NCI-H2107 (cell line): ENCODE measurements at regions not wholly inside any gene's neighbourhood (a gene's known extent, or its start where the extent isn't known, plus 50 kb on each side); places are given as distances from the start of the nearest gene placed in this dataset.

ENCODE experiments used
- DNase-seq: peaks from one replicate; lab custom pipeline; 2025; lab: John Stamatoyannopoulos, UW

DNA sequence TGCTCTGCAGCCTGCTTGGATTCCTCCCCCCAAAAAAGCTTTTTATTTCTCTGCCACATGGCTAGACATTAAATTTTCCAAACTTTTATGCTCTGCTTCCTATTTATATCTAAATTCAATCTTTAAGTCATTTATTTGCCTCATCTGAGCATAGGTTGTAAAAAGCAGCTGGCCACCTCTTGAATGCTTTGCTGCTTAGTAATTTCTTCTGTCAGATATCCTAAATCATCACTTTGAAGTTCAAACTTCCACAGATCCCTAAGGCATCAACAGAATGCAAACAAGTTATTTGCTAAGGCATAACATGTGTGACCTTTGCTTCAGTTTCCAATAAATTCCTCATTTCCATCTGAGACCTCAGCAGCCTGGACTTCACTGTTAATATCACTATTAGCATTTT, 209.6 kb downstream of the FSCB start:
- no peak for DNase-seq

GRCh38 chr14:44291366-44291915, 215.6 kb downstream of the FSCB start:
- DNase-seq, result no peak

DNA sequence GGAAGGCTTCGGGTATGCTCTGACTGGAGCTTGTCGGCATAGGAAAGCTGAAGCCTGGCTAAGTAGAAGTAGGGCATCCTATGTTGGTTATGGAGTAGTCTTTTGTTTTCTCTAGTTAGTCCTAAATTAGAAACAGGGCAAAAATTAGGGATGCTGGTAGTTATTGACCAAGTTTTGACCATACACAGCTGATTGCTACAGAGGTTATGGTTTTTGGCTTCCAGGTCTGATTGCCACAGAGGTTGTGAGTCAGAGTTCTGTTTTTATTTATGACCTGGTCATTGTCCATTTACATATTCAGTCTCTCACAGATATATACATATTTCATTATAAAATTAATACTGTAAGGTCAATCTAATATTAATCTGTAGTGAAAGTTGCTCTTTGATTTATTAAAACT, 219.2 kb downstream of the FSCB start:
- no peak for DNase-seq

DNA sequence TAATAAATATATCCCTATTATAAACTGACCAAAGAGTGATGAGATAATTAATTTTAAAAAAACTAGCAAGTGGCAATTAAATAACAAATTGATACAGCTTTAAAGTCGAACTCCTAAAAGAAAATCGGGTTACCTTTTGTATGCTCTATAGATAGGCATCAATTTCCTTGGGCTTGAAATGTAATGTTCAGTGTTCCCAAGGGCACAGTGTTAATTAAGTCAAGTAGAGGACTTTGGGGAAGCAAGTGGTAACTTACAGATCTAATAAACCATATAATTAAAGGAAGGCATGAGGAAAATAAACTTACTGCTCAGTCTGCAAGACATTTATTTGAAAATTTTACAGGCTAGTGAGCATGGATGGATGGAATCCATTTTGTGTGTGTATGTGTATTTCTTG, 220.9 kb downstream of the FSCB start:
- DNase-seq, result no peak

GRCh38 chr14:44283836-44284235, 223.2 kb downstream of the FSCB start:
- DNase-seq, result no peak

GRCh38 chr14:44279357-44279756, 227.7 kb downstream of the FSCB start:
- no peak for DNase-seq

DNA sequence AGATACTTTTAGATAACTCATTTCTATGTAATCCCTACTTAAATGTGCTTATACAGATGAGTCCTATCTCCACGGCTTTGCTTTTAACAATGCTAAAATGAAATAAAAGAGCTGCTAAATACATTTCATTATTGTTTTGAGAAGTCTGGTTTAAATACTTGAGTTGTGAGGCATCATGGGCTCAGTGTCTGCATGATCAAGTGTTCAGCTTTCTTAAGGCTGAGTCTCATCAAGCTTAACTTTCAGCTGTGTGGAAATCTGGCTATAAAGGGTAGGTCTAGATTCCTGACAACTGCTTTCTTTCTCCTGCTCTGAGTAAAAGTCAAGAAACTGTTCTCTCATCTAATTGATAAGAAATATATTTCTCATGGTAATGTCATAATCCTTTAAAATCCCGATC, 235.4 kb downstream of the FSCB start:
- DNase-seq, result no peak

DNA sequence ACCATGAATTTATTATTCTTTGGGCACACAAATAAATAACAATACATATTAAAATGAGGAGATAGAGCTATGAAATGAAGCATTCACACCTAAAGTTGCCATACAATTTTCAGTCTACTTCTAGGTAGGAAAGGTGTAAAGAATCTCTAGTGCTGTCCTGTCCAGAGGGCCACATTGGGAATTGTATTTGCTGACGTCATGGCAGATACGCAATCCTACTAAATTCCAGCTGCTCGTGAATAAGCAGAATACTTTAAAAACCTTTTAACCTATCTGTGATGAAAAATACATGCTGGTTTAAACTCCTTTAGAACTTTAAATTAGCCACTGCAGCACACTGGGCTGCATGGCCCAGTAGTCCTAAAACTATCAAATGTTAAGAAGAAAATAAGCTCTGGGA, 236.1 kb downstream of the FSCB start:
- no peak for DNase-seq

- DNase-seq, result no peak
Measured at GRCh38 chr14:44265246-44265645, 241.8 kb downstream of the FSCB start.

DNA sequence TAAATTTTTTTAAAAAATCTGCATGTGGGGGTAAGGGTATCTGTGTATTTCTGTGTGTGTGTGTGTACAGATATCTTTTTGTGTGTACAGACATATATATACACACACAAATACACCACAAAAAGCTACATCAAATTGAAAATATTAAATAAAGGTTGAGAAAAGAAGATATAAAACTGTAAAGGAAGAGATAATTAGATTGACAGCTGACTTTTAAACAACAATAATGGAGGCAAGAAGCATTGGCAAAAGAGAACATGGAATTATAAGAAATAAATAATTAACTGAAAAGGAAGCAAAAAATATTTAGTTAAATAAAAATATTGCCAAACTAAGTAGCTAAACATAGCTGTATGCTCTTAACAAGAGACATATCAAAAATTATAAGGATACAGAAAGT, 291.4 kb downstream of the FSCB start:
- DNase-seq, result no peak

- DNase-seq, result no peak
Measured at GRCh38 chr14:44211718-44212117, 295.4 kb downstream of the FSCB start.

DNA sequence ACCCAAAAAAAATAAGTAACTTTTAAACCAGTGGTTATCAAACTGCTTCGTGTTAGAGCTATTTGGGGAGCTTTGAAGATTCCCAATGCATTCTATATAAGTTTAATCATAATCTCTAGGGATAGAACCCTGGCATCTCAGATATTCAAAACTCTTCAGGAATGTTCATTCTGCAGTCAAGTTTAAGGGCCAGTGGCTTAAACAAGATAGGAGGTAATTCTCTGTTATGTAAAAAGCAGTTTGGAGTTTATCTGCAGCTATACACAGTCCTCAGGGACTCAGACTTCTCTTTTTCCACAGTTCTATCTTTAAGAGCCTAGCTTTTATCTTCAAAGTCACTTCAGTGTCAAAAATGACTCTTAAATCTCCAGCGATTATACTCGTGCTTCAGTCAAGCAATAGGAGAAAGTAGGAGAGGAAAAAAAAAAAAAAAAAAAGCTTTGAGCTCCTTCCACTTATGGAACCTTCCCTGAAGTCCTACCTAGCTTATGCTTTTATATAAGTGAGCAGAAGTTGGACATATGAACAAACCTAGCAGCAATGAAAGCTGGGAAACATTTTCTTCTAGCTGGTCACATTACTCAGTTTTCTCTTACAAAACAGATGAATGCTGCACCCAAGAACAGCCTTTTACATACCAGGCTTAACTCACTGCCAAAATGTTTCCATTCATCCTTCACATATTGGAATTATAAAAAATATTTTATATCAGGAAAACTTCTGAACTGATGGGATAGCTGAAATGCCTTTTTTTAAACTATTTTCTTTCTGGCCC, 302.8 kb downstream of the FSCB start:
- DNase-seq, result no peak

DNA sequence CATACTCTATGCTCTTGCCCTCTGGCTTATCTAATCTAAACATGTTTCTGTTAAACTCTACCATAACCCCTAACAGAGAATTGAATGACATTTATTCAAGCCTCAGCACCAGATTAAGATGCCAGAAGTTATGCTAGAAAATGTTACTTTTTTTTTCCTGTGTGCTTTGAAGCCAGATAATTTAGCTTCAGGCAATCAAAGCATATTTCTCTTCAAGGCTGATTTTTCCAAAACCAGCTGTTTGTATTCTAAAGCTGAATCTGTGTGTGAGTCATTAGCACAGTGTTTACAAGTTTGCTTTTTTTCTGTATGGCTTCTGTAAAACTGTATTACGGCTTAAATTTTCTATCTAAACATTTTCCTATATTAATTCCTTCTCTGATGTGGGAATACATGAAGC, 326.1 kb downstream of the FSCB start:
- DNase-seq, result no peak

GRCh38 chr14:44170556-44170955, 336.5 kb downstream of the FSCB start:
- DNase-seq, result no peak

DNA sequence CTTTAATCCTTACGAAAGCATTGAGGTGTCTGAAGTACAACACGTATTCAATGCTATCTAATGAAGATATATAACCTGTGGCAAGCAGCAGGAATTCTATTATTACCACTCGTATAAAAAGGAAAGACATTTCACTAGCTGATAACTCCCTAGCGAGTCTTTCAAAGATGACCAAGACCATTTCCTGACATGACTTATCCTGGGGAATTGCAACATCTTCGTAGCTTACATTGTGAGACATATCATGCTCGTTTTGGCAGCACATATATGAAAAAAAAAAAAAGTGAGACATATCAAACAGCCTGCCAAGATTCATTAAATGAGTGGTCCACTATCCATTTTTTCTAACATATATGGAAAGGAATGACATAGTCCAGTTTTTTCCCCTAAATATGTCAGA, 337.0 kb downstream of the FSCB start:
- DNase-seq, result no peak

GRCh38 chr14:44168566-44168965, 338.5 kb downstream of the FSCB start:
- no peak for DNase-seq

- no peak for DNase-seq
Measured at GRCh38 chr14:44166611-44167010, 340.5 kb downstream of the FSCB start.

- no peak for DNase-seq
Measured at GRCh38 chr14:44165936-44166335, 341.1 kb downstream of the FSCB start.

GRCh38 chr14:44165286-44165685, 341.8 kb downstream of the FSCB start:
- no peak for DNase-seq

GRCh38 chr14:44163946-44164345, 343.1 kb downstream of the FSCB start:
- no peak for DNase-seq

GRCh38 chr14:44162197-44162596, 344.9 kb downstream of the FSCB start:
- no peak for DNase-seq

DNA sequence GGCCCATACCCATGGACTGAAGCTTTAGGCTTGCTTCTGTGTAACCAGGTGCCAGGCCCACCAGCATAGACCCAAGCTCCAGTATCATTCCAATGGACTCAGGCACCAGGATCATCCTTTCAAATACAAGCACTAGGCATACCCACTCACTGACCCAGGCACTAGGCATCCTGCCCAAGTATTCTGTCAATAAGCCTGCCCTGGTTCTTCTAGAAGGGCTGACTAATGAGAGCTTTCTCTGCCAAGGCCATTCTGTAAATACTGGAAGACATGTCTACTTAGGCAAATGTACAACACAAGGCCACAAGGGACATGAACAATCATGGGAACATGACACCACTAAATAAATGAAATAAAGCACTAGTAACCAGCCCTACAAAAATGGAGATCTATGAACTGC, 352.2 kb downstream of the FSCB start:
- DNase-seq, result no peak

- DNase-seq, result no peak
Measured at GRCh38 chr14:44154446-44154845, 352.6 kb downstream of the FSCB start.
